Ramos (cell line): ENCODE measurements at regions not wholly inside any gene's neighbourhood (a gene's known extent, or its start where the extent isn't known, plus 50 kb on each side); places are given as distances from the start of the nearest gene placed in this dataset.

Source experiments
- in situ Hi-C: fragments of 300-500 bp; cut with MboI; formaldehyde crosslinking; loops from one replicate; pipeline ENCODE4 v1.14.3; 2022; ENCODE audit warnings: low sequenced_read_pairs; ENCODE audit not compliant: unreplicated experiment

GRCh38 chr12:90183201-90183600, 474.6 kb upstream of the ATP2B1 start:
- in situ Hi-C loops = no loop called here

GRCh38 chr12:90181216-90181615, 472.6 kb upstream of the ATP2B1 start:
- in situ Hi-C loops = no loop called here

- in situ Hi-C loops = no loop called here
These were observed 466.3 kb upstream of the ATP2B1 start for GRCh38 chr12:90174956-90175355.

- in situ Hi-C loops = no loop called here
These were observed 465.5 kb upstream of the ATP2B1 start for GRCh38 chr12:90174198-90174510.

- in situ Hi-C loops = no loop called here
These were observed 465.0 kb upstream of the ATP2B1 start for GRCh38 chr12:90173499-90174197.

GRCh38 chr12:90172524-90172923, 463.9 kb upstream of the ATP2B1 start:
- in situ Hi-C loops = no loop called here

- in situ Hi-C loops = no loop called here
These were observed 462.1 kb upstream of the ATP2B1 start for GRCh38 chr12:90170740-90171139.

GRCh38 chr12:90167518-90168208, 459.0 kb upstream of the ATP2B1 start:
- in situ Hi-C loops = no loop called here

- in situ Hi-C loops = no loop called here
These were observed 458.0 kb upstream of the ATP2B1 start for GRCh38 chr12:90166671-90167070.

GRCh38 chr12:90166012-90166411, 457.4 kb upstream of the ATP2B1 start:
- in situ Hi-C loops = no loop called here

GRCh38 chr12:90163975-90164374, 455.3 kb upstream of the ATP2B1 start:
- in situ Hi-C loops = no loop called here

- in situ Hi-C loops = no loop called here
These were observed 445.2 kb upstream of the ATP2B1 start for GRCh38 chr12:90153827-90154226.

- in situ Hi-C loops = no loop called here
These were observed 444.4 kb upstream of the ATP2B1 start for GRCh38 chr12:90152897-90153624.

- in situ Hi-C loops = no loop called here
These were observed 442.9 kb upstream of the ATP2B1 start for GRCh38 chr12:90151491-90152015.

- in situ Hi-C loops = no loop called here
These were observed 440.8 kb upstream of the ATP2B1 start for GRCh38 chr12:90149453-90149852.

GRCh38 chr12:90129366-90130030, 420.9 kb upstream of the ATP2B1 start:
- in situ Hi-C loops = no loop called here

GRCh38 chr12:90128526-90128925, 419.9 kb upstream of the ATP2B1 start:
- in situ Hi-C loops = no loop called here

- in situ Hi-C loops = no loop called here
These were observed 417.5 kb upstream of the ATP2B1 start for GRCh38 chr12:90126125-90126524.

GRCh38 chr12:90124914-90125313, 416.3 kb upstream of the ATP2B1 start:
- in situ Hi-C loops = no loop called here

- in situ Hi-C loops = no loop called here
These were observed 415.7 kb upstream of the ATP2B1 start for GRCh38 chr12:90124289-90124688.

- in situ Hi-C loops = no loop called here
These were observed 414.0 kb upstream of the ATP2B1 start for GRCh38 chr12:90122681-90123080.
